HEK293 (cell line): ENCODE measurements at regions not wholly inside any gene's neighbourhood (a gene's known extent, or its start where the extent isn't known, plus 50 kb on each side); places are given as distances from the start of the nearest gene placed in this dataset.
A peak's percentile ranks its signal among the peaks of the same experiment; 100 is the strongest.

Source experiments
- BCL11B ChIP-seq: fragments of 450-650 bp; formaldehyde crosslinking; IDR thresholded peaks from 2 replicates; pipeline ENCODE4 v1.5.1; 2016; ENCODE audit warnings: low read depth, missing biosample characterization, missing genetic modification characterization
- GLI4 ChIP-seq: fragments of 450-650 bp; formaldehyde crosslinking; IDR thresholded peaks from 2 replicates; pipeline ENCODE4 v1.5.1; 2016; ENCODE audit warnings: missing biosample characterization, missing genetic modification characterization
- IKZF3 ChIP-seq: fragments of 450-650 bp; IDR thresholded peaks from 2 replicates; pipeline ENCODE4 v1.5.0; 2018; ENCODE audit warnings: missing biosample characterization, mild to moderate bottlenecking, missing genetic modification characterization, moderate library complexity
- RBAK ChIP-seq: fragments of 450-650 bp; formaldehyde crosslinking; IDR thresholded peaks from 2 replicates; pipeline ENCODE4 v1.5.1; 2016; ENCODE audit warnings: missing biosample characterization, missing genetic modification characterization
- SETDB1 ChIP-seq: IDR thresholded peaks from one replicate; pipeline ENCODE4 v1.6.1; 2017; ENCODE audit warnings: mild to moderate bottlenecking, low read length, moderate library complexity, mixed read lengths; ENCODE audit not compliant: insufficient read length
- ZBTB17 ChIP-seq: fragments of 450-650 bp; formaldehyde crosslinking; IDR thresholded peaks from 2 replicates; pipeline ENCODE4 v1.5.1; 2016; ENCODE audit warnings: missing biosample characterization, missing genetic modification characterization
- ZNF157 ChIP-seq: fragments of 450-650 bp; formaldehyde crosslinking; IDR thresholded peaks from 2 replicates; pipeline ENCODE4 v1.5.1; 2016; ENCODE audit warnings: missing biosample characterization, missing genetic modification characterization
- ZNF175 ChIP-seq: fragments of 450-650 bp; formaldehyde crosslinking; IDR thresholded peaks from 2 replicates; pipeline ENCODE4 v1.5.1; 2016; ENCODE audit warnings: missing biosample characterization, missing genetic modification characterization
- ZNF202 ChIP-seq: fragments of 450-650 bp; formaldehyde crosslinking; IDR thresholded peaks from 2 replicates; pipeline ENCODE4 v1.5.1; 2016; ENCODE audit warnings: missing biosample characterization, missing genetic modification characterization, borderline replicate concordance
- ZNF24 ChIP-seq: fragments of 450-650 bp; formaldehyde crosslinking; IDR thresholded peaks from 2 replicates; pipeline ENCODE4 v1.5.1; 2016; ENCODE audit warnings: missing biosample characterization, missing genetic modification characterization
- ZNF274 ChIP-seq, 2 experiments: fragments of 200-500 bp in 1 of 2; fragments of 450-650 bp in 1 of 2; sonication (Bioruptor generic) in 1 of 2; formaldehyde crosslinking in 1 of 2; IDR thresholded peaks; 2 replicates each; pipeline versions ENCODE4 v1.5.1 to v1.6.1; 2014 to 2016; ENCODE audit warnings: borderline replicate concordance in 1 of 2, inconsistent platforms in 1 of 2, low read length in 1 of 2, missing biosample characterization in 1 of 2, missing genetic modification characterization in 1 of 2
- ZNF335 ChIP-seq: fragments of 450-650 bp; formaldehyde crosslinking; conservative IDR thresholded peaks from 2 replicates; pipeline ENCODE4 v1.5.1; 2016; ENCODE audit warnings: missing biosample characterization, missing genetic modification characterization
- ZNF404 ChIP-seq: fragments of 450-650 bp; formaldehyde crosslinking; IDR thresholded peaks from 2 replicates; pipeline ENCODE4 v1.5.1; 2017; ENCODE audit warnings: missing biosample characterization, missing genetic modification characterization
- ZNF426 ChIP-seq: fragments of 450-650 bp; formaldehyde crosslinking; IDR thresholded peaks from 2 replicates; pipeline ENCODE4 v1.5.1; 2017; ENCODE audit warnings: missing biosample characterization, missing genetic modification characterization, mild to moderate bottlenecking, inconsistent platforms, moderate library complexity
- ZNF473 ChIP-seq: fragments of 450-650 bp; formaldehyde crosslinking; IDR thresholded peaks from 2 replicates; pipeline ENCODE4 v1.5.1; 2017; ENCODE audit warnings: missing biosample characterization, missing genetic modification characterization
- ZNF548 ChIP-seq: fragments of 450-650 bp; formaldehyde crosslinking; IDR thresholded peaks from 2 replicates; pipeline ENCODE4 v1.5.1; 2016; ENCODE audit warnings: missing biosample characterization, missing genetic modification characterization
- ZNF549 ChIP-seq: fragments of 450-650 bp; IDR thresholded peaks from 2 replicates; pipeline ENCODE4 v1.5.1; 2018; ENCODE audit warnings: missing biosample characterization, missing genetic modification characterization, mild to moderate bottlenecking, inconsistent platforms, moderate library complexity
- ZNF561 ChIP-seq: fragments of 450-650 bp; IDR thresholded peaks from 2 replicates; pipeline ENCODE4 v1.5.1; 2018; ENCODE audit warnings: missing biosample characterization, missing genetic modification characterization, borderline replicate concordance
- ZNF610 ChIP-seq: fragments of 450-650 bp; formaldehyde crosslinking; IDR thresholded peaks from 2 replicates; pipeline ENCODE4 v1.5.1; 2016; ENCODE audit warnings: missing biosample characterization, missing genetic modification characterization, borderline replicate concordance
- ZNF747 ChIP-seq: fragments of 450-650 bp; formaldehyde crosslinking; IDR thresholded peaks from 2 replicates; pipeline ENCODE4 v1.5.1; 2016; ENCODE audit warnings: missing biosample characterization, missing genetic modification characterization
- TF ChIP-seq, protein P1 (sequence below): fragments of 450-650 bp; formaldehyde crosslinking; IDR thresholded peaks from 2 replicates; pipeline ENCODE4 v1.5.1; 2016; ENCODE audit warnings: missing biosample characterization, missing genetic modification characterization
- TF ChIP-seq, protein P2 (sequence below): fragments of 450-650 bp; formaldehyde crosslinking; IDR thresholded peaks from 2 replicates; pipeline ENCODE4 v1.5.1; 2017; ENCODE audit warnings: missing biosample characterization, mild to moderate bottlenecking, missing genetic modification characterization, moderate library complexity
- TF ChIP-seq, protein P3 (sequence below): fragments of 450-650 bp; IDR thresholded peaks from 2 replicates; pipeline ENCODE4 v1.5.1; 2018; ENCODE audit warnings: missing biosample characterization, mild to moderate bottlenecking, missing genetic modification characterization
- TF ChIP-seq, protein P4 (sequence below): fragments of 450-650 bp; formaldehyde crosslinking; IDR thresholded peaks from 2 replicates; pipeline ENCODE4 v1.5.1; 2016; ENCODE audit warnings: missing biosample characterization, missing genetic modification characterization
- TF ChIP-seq, protein P5 (sequence below): fragments of 450-650 bp; formaldehyde crosslinking; IDR thresholded peaks from 2 replicates; pipeline ENCODE4 v1.5.1; 2016; ENCODE audit warnings: missing biosample characterization, missing genetic modification characterization
- TF ChIP-seq, protein P6 (sequence below): fragments of 450-650 bp; formaldehyde crosslinking; IDR thresholded peaks from 2 replicates; pipeline ENCODE4 v1.5.1; 2016; ENCODE audit warnings: missing biosample characterization, missing genetic modification characterization
- TF ChIP-seq, protein P7 (sequence below): IDR thresholded peaks from 2 replicates; pipeline ENCODE4 v1.6.1; 2011; ENCODE audit warnings: mild to moderate bottlenecking, low read depth, low read length, borderline replicate concordance

DNA sequence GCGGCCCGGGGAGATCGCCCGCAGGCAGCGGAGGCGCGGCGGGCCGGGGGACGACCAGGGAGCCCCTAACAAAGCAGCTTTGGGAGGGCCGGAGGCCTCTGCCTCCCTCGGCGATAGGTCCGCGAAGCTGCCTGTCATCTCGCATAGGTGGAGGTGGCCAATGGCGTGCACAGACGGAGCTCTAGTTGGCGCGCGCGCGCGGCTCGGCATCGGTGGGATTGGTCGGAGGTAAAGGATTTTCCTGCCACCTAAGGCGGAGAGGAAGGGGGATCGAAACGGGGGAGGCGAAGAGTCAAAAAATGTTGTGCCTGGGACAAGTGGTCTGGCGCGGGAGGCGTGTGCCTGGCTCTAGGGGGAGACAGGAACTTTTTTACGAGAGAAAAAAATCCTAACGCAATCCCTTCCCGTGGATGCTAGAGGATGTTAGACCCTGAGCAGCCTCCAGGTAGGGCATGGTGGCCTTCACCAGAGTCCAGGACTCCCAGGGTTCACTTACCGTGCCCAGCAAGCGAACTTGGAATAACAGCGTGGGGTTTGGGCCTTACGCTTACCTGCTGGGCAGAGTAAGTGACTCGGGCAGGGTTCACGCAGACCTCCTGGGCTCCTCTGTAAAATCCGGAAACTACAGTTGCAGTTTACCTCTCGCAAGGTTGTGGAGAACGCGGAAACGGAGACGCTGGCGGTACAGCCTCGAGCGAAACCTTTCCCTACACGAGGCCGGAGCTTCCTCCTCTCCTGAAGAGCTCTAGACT is 99.9 kb upstream of the SOD1 start (continued):
- peak; percentile 80; the same call in 1 of the 2 replicates for TF ChIP-seq GLI4 (tag by site-specific recombination)
- TF ChIP-seq ZBTB17, result peak; percentile 91
- TF ChIP-seq, protein P1, sequence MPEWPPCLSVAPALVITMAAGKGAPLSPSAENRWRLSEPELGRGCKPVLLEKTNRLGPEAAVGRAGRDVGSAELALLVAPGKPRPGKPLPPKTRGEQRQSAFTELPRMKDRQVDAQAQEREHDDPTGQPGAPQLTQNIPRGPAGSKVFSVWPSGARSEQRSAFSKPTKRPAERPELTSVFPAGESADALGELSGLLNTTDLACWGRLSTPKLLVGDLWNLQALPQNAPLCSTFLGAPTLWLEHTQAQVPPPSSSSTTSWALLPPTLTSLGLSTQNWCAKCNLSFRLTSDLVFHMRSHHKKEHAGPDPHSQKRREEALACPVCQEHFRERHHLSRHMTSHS, result no peak
- TF ChIP-seq, protein P2, sequence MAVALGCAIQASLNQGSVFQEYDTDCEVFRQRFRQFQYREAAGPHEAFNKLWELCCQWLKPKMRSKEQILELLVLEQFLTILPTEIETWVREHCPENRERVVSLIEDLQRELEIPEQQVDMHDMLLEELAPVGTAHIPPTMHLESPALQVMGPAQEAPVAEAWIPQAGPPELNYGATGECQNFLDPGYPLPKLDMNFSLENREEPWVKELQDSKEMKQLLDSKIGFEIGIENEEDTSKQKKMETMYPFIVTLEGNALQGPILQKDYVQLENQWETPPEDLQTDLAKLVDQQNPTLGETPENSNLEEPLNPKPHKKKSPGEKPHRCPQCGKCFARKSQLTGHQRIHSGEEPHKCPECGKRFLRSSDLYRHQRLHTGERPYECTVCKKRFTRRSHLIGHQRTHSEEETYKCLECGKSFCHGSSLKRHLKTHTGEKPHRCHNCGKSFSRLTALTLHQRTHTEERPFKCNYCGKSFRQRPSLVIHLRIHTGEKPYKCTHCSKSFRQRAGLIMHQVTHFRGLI (tag by site-specific recombination), result no peak
- TF ChIP-seq IKZF3 (tag by site-specific recombination), result peak; percentile 86; the same call in 1 of the 2 replicates
- TF ChIP-seq, protein P3, sequence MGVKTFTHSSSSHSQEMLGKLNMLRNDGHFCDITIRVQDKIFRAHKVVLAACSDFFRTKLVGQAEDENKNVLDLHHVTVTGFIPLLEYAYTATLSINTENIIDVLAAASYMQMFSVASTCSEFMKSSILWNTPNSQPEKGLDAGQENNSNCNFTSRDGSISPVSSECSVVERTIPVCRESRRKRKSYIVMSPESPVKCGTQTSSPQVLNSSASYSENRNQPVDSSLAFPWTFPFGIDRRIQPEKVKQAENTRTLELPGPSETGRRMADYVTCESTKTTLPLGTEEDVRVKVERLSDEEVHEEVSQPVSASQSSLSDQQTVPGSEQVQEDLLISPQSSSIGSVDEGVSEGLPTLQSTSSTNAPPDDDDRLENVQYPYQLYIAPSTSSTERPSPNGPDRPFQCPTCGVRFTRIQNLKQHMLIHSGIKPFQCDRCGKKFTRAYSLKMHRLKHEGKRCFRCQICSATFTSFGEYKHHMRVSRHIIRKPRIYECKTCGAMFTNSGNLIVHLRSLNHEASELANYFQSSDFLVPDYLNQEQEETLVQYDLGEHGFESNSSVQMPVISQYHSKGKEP (tag by site-specific recombination), result no peak
- peak; percentile 65; the same call in 1 of the 2 replicates for TF ChIP-seq ZNF24 (tag by site-specific recombination)
- TF ChIP-seq, protein P4, sequence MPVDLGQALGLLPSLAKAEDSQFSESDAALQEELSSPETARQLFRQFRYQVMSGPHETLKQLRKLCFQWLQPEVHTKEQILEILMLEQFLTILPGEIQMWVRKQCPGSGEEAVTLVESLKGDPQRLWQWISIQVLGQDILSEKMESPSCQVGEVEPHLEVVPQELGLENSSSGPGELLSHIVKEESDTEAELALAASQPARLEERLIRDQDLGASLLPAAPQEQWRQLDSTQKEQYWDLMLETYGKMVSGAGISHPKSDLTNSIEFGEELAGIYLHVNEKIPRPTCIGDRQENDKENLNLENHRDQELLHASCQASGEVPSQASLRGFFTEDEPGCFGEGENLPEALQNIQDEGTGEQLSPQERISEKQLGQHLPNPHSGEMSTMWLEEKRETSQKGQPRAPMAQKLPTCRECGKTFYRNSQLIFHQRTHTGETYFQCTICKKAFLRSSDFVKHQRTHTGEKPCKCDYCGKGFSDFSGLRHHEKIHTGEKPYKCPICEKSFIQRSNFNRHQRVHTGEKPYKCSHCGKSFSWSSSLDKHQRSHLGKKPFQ (tag by site-specific recombination), result no peak
- TF ChIP-seq ZNF335, result peak; percentile 84
- no peak for TF ChIP-seq SETDB1
- no peak for TF ChIP-seq ZNF274 (IDR thresholded peaks at IDR 0.05; ENCODE audit: low read length)
- no peak for TF ChIP-seq ZNF274 (tag by site-specific recombination; IDR thresholded peaks at IDR 0.05; ENCODE audit: borderline replicate concordance)
- TF ChIP-seq, protein P5, sequence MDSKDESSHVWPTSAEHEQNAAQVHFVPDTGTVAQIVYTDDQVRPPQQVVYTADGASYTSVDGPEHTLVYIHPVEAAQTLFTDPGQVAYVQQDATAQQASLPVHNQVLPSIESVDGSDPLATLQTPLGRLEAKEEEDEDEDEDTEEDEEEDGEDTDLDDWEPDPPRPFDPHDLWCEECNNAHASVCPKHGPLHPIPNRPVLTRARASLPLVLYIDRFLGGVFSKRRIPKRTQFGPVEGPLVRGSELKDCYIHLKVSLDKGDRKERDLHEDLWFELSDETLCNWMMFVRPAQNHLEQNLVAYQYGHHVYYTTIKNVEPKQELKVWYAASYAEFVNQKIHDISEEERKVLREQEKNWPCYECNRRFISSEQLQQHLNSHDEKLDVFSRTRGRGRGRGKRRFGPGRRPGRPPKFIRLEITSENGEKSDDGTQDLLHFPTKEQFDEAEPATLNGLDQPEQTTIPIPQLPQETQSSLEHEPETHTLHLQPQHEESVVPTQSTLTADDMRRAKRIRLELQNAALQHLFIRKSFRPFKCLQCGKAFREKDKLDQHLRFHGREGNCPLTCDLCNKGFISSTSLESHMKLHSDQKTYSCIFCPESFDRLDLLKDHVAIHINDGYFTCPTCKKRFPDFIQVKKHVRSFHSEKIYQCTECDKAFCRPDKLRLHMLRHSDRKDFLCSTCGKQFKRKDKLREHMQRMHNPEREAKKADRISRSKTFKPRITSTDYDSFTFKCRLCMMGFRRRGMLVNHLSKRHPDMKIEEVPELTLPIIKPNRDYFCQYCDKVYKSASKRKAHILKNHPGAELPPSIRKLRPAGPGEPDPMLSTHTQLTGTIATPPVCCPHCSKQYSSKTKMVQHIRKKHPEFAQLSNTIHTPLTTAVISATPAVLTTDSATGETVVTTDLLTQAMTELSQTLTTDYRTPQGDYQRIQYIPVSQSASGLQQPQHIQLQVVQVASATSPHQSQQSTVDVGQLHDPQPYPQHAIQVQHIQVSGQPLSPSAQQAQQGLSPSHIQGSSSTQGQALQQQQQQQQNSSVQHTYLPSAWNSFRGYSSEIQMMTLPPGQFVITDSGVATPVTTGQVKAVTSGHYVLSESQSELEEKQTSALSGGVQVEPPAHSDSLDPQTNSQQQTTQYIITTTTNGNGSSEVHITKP (tag by site-specific recombination), result peak; percentile 83
- TF ChIP-seq, protein P6, sequence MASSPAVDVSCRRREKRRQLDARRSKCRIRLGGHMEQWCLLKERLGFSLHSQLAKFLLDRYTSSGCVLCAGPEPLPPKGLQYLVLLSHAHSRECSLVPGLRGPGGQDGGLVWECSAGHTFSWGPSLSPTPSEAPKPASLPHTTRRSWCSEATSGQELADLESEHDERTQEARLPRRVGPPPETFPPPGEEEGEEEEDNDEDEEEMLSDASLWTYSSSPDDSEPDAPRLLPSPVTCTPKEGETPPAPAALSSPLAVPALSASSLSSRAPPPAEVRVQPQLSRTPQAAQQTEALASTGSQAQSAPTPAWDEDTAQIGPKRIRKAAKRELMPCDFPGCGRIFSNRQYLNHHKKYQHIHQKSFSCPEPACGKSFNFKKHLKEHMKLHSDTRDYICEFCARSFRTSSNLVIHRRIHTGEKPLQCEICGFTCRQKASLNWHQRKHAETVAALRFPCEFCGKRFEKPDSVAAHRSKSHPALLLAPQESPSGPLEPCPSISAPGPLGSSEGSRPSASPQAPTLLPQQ (tag by site-specific recombination), result peak; percentile 53
- no peak for TF ChIP-seq BCL11B (tag by site-specific recombination)
- TF ChIP-seq ZNF610 (tag by site-specific recombination), result 0 out of 2 replicates have a peak, but pooled peaks have one; percentile 33
- no peak for TF ChIP-seq ZNF404 (tag by site-specific recombination)
- TF ChIP-seq ZNF426 (tag by site-specific recombination), result no peak
- TF ChIP-seq ZNF549 (tag by site-specific recombination), result no peak
- TF ChIP-seq ZNF548 (tag by site-specific recombination), result no peak
- TF ChIP-seq ZNF157 (tag by site-specific recombination), result no peak
- no peak for TF ChIP-seq RBAK
- TF ChIP-seq ZNF747 (tag by site-specific recombination), result no peak
- peak; percentile 80; the same call in 1 of the 2 replicates for TF ChIP-seq ZNF561 (tag by site-specific recombination)
- no peak for TF ChIP-seq ZNF175
- TF ChIP-seq ZNF202 (tag by site-specific recombination), result no peak
- no peak for TF ChIP-seq ZNF473
- TF ChIP-seq, protein P7, sequence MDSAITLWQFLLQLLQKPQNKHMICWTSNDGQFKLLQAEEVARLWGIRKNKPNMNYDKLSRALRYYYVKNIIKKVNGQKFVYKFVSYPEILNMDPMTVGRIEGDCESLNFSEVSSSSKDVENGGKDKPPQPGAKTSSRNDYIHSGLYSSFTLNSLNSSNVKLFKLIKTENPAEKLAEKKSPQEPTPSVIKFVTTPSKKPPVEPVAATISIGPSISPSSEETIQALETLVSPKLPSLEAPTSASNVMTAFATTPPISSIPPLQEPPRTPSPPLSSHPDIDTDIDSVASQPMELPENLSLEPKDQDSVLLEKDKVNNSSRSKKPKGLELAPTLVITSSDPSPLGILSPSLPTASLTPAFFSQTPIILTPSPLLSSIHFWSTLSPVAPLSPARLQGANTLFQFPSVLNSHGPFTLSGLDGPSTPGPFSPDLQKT, result no peak
